ENCODE measurements at regions not wholly inside any gene's neighbourhood (a gene's known extent, or its start where the extent isn't known, plus 50 kb on each side); places are given as distances from the start of the nearest gene placed in this dataset.

GRCh38 chr3:177733936-177734335 lies 536.7 kb upstream of the TBL1XR1 start:
- no peak overlapping the region for H4K8ac ChIP-seq (ENCODE audit: low read depth, low read length)
- H3K27ac ChIP-seq (ENCODE audit: low read depth, low read length) = no peak overlapping the region
- DNase-seq = no peak
- H2BK5ac ChIP-seq (ENCODE audit: low read length) = no peak overlapping the region
- no peak overlapping the region for H2BK120ac ChIP-seq (ENCODE audit: low read depth, low read length)
- no peaks in the 10 kb centered on the region for H3K27me3 ChIP-seq (ENCODE audit: insufficient read depth, low read length, poor library complexity)
- no peak overlapping the region for H2AK5ac ChIP-seq (ENCODE audit: low read length)
- no peak overlapping the region for H3K4ac ChIP-seq (ENCODE audit: low read depth, low read length)
- H3K4me1 ChIP-seq (ENCODE audit: control insufficient read depth, low read depth, low read length) = no peaks in the 10 kb centered on the region
- H3K79me2 ChIP-seq (ENCODE audit: control insufficient read depth, insufficient read depth, low read length) = no peaks in the 10 kb centered on the region
- no peak overlapping the region for H3K23ac ChIP-seq (ENCODE audit: low read length)
- no peak overlapping the region for H3K18ac ChIP-seq (ENCODE audit: low read length)
- no peak overlapping the region for H3K56ac ChIP-seq (ENCODE audit: low read length)
- WGBS (ENCODE audit: extremely low coverage, insufficient coverage, low lambda C conversion rate) = no CpG with 5 or more reads among the region's 2 CpGs
- no peak overlapping the region for H3K4me3 ChIP-seq (ENCODE audit: low read length)
- no peak overlapping the region for H2BK15ac ChIP-seq (replicated peaks; ENCODE audit: low read depth)
- H3K36me3 ChIP-seq (ENCODE audit: control insufficient read depth, insufficient read depth, low read length) = no peaks in the 10 kb centered on the region
- no peak overlapping the region for H4K5ac ChIP-seq (ENCODE audit: low read length)
- no peak overlapping the region for H3K9ac ChIP-seq (ENCODE audit: low read length)
- no peak overlapping the region for H3K4me2 ChIP-seq (ENCODE audit: low read length)
- H3K79me1 ChIP-seq (ENCODE audit: low read length) = no peaks in the 10 kb centered on the region

DNA sequence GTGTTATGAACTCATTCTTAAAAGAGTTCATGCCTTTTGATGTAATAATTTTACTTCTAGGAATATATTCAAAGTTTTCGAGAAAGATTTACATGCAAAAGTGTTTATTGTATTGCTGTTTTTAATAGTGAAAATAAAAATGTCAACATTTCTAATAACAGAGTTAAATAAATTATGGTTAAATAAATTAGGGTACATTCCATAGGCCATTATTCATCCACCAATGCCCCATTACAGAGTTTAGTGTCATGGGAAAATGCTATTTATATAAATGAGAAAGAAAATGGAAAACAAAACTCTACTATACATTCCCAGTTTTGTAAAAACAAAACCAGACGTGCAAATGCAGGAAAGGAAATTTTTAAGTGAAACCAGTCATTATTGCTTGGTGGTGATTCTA lies 538.1 kb upstream of the TBL1XR1 start:
- H4K5ac ChIP-seq (ENCODE audit: low read length) = no peak overlapping the region
- H2BK120ac ChIP-seq (ENCODE audit: low read depth, low read length) = no peak overlapping the region
- no peaks in the 10 kb centered on the region for H3K4me1 ChIP-seq (ENCODE audit: control insufficient read depth, low read depth, low read length)
- H3K4ac ChIP-seq (ENCODE audit: low read depth, low read length) = no peak overlapping the region
- no peak overlapping the region for H2AK5ac ChIP-seq (ENCODE audit: low read length)
- H4K8ac ChIP-seq (ENCODE audit: low read depth, low read length) = no peak overlapping the region
- H3K4me3 ChIP-seq (ENCODE audit: low read length) = no peak overlapping the region
- H3K23ac ChIP-seq (ENCODE audit: low read length) = no peak overlapping the region
- H2BK15ac ChIP-seq (replicated peaks; ENCODE audit: low read depth) = no peak overlapping the region
- no peak overlapping the region for H3K4me2 ChIP-seq (ENCODE audit: low read length)
- no CpG with 5 or more reads among the region's 2 CpGs for WGBS (ENCODE audit: extremely low coverage, insufficient coverage, low lambda C conversion rate)
- no peaks in the 10 kb centered on the region for H3K36me3 ChIP-seq (ENCODE audit: control insufficient read depth, insufficient read depth, low read length)
- DNase-seq = no peak
- H3K27ac ChIP-seq (ENCODE audit: low read depth, low read length) = no peak overlapping the region
- no peak overlapping the region for H3K18ac ChIP-seq (ENCODE audit: low read length)
- no peak overlapping the region for H3K9ac ChIP-seq (ENCODE audit: low read length)
- no peak overlapping the region for H3K56ac ChIP-seq (ENCODE audit: low read length)
- no peaks in the 10 kb centered on the region for H3K79me2 ChIP-seq (ENCODE audit: control insufficient read depth, insufficient read depth, low read length)
- H2BK5ac ChIP-seq (ENCODE audit: low read length) = no peak overlapping the region
- H3K79me1 ChIP-seq (ENCODE audit: low read length) = no peaks in the 10 kb centered on the region
- H3K27me3 ChIP-seq (ENCODE audit: insufficient read depth, low read length, poor library complexity) = no peaks in the 10 kb centered on the region

DNA sequence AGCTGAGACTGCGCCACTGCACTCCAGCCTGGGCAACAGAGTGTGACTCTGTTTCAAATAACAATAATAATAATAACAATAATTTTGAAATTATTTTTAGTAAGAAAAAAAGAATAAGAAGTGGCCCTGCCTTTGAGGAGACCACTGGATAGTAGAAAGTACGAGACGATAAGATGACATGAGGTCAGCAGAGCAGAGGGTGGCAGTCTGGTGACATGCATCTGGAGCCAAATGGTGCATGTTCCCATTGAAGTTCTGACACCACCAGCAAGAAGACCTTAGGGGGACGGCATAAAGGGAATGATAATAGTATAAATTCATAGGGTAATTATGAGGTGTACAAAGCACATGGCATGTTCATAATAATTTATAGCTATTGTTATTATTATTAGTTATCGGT lies 542.2 kb upstream of the TBL1XR1 start:
- Histone ChIP-seq H3K23ac (ENCODE audit: low read length) (no peak overlapping the region), H3K4me3 (ENCODE audit: low read length) (no peak overlapping the region), H4K8ac (ENCODE audit: low read depth, low read length) (no peak overlapping the region), H4K5ac (ENCODE audit: low read length) (no peak overlapping the region), H3K79me1 (ENCODE audit: low read length) (no peaks in the 10 kb centered on the region), H3K9ac (ENCODE audit: low read length) (no peak overlapping the region), H3K79me2 (ENCODE audit: control insufficient read depth, insufficient read depth, low read length) (no peaks in the 10 kb centered on the region), H3K4me2 (ENCODE audit: low read length) (no peak overlapping the region), H2BK15ac (replicated peaks; ENCODE audit: low read depth) (no peak overlapping the region), H3K4me1 (ENCODE audit: control insufficient read depth, low read depth, low read length) (no peaks in the 10 kb centered on the region), H3K36me3 (ENCODE audit: control insufficient read depth, insufficient read depth, low read length) (no peaks in the 10 kb centered on the region), H3K4ac (ENCODE audit: low read depth, low read length) (no peak overlapping the region), H2BK5ac (ENCODE audit: low read length) (no peak overlapping the region), H2AK5ac (ENCODE audit: low read length) (no peak overlapping the region), H3K18ac (ENCODE audit: low read length) (no peak overlapping the region), H3K27me3 (ENCODE audit: insufficient read depth, low read length, poor library complexity) (no peaks in the 10 kb centered on the region), H3K27ac (ENCODE audit: low read depth, low read length) (no peak overlapping the region), H2BK120ac (ENCODE audit: low read depth, low read length) (no peak overlapping the region), H3K56ac (ENCODE audit: low read length) (no peak overlapping the region)
- no CpG with 5 or more reads among the region's 5 CpGs for WGBS (ENCODE audit: extremely low coverage, insufficient coverage, low lambda C conversion rate)
- peak; percentile 10 for DNase-seq

- Histone ChIP-seq H2AK5ac (ENCODE audit: low read length) (no peak overlapping the region), H4K5ac (ENCODE audit: low read length) (no peak overlapping the region), H3K27me3 (ENCODE audit: insufficient read depth, low read length, poor library complexity) (no peaks in the 10 kb centered on the region), H2BK15ac (replicated peaks; ENCODE audit: low read depth) (no peak overlapping the region), H3K9ac (ENCODE audit: low read length) (no peak overlapping the region), H3K4me1 (ENCODE audit: control insufficient read depth, low read depth, low read length) (no peaks in the 10 kb centered on the region), H2BK5ac (ENCODE audit: low read length) (no peak overlapping the region), H3K36me3 (ENCODE audit: control insufficient read depth, insufficient read depth, low read length) (no peaks in the 10 kb centered on the region), H3K4me3 (ENCODE audit: low read length) (no peak overlapping the region), H2BK120ac (ENCODE audit: low read depth, low read length) (no peak overlapping the region), H3K79me2 (ENCODE audit: control insufficient read depth, insufficient read depth, low read length) (no peaks in the 10 kb centered on the region), H3K18ac (ENCODE audit: low read length) (no peak overlapping the region), H3K27ac (ENCODE audit: low read depth, low read length) (no peak overlapping the region), H3K4ac (ENCODE audit: low read depth, low read length) (no peak overlapping the region), H3K23ac (ENCODE audit: low read length) (no peak overlapping the region), H3K4me2 (ENCODE audit: low read length) (no peak overlapping the region), H3K79me1 (ENCODE audit: low read length) (no peaks in the 10 kb centered on the region), H3K56ac (ENCODE audit: low read length) (peak overlapping the region; percentile 20), H4K8ac (ENCODE audit: low read depth, low read length) (no peak overlapping the region)
- no CpG with 5 or more reads among the region's 3 CpGs for WGBS (ENCODE audit: extremely low coverage, insufficient coverage, low lambda C conversion rate)
- DNase-seq = peak; percentile 28
Measured at GRCh38 chr3:177740254-177740653, 543.0 kb upstream of the TBL1XR1 start.

DNA sequence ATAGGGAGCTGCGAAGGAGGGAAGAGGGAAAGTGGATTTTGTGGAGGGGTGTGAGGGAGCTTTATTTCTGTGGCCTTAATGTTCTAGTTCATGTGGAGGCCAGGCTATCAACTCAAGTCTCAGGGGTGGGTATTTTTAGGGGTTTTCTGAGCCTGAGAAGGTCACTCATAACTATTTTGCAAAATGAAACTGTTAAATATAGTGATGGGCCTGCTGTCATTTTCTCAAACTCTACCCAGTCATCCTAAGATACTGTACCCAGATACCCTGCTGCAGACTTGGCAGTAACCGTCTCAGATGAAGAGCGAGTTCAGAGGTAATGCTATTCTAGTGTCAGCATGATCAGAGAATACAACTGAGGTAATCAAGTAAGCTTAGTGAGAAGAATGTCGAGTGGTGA lies 545.0 kb upstream of the TBL1XR1 start:
- Histone ChIP-seq H2BK120ac (ENCODE audit: low read depth, low read length) (no peak overlapping the region), H3K56ac (ENCODE audit: low read length) (no peak overlapping the region), H4K5ac (ENCODE audit: low read length) (no peak overlapping the region), H3K36me3 (ENCODE audit: control insufficient read depth, insufficient read depth, low read length) (no peaks in the 10 kb centered on the region), H3K4ac (ENCODE audit: low read depth, low read length) (no peak overlapping the region), H3K23ac (ENCODE audit: low read length) (no peak overlapping the region), H3K79me1 (ENCODE audit: low read length) (no peaks in the 10 kb centered on the region), H2BK5ac (ENCODE audit: low read length) (no peak overlapping the region), H3K4me1 (ENCODE audit: control insufficient read depth, low read depth, low read length) (no peaks in the 10 kb centered on the region), H2AK5ac (ENCODE audit: low read length) (no peak overlapping the region), H3K18ac (ENCODE audit: low read length) (no peak overlapping the region), H2BK15ac (replicated peaks; ENCODE audit: low read depth) (no peak overlapping the region), H3K9ac (ENCODE audit: low read length) (no peak overlapping the region), H3K79me2 (ENCODE audit: control insufficient read depth, insufficient read depth, low read length) (no peaks in the 10 kb centered on the region), H3K4me3 (ENCODE audit: low read length) (no peak overlapping the region), H3K27me3 (ENCODE audit: insufficient read depth, low read length, poor library complexity) (no peaks in the 10 kb centered on the region), H4K8ac (ENCODE audit: low read depth, low read length) (no peak overlapping the region), H3K4me2 (ENCODE audit: low read length) (no peak overlapping the region), H3K27ac (ENCODE audit: low read depth, low read length) (no peak overlapping the region)
- WGBS (ENCODE audit: extremely low coverage, insufficient coverage, low lambda C conversion rate) = no CpG with 5 or more reads among the region's 4 CpGs
- no peak for DNase-seq

DNA sequence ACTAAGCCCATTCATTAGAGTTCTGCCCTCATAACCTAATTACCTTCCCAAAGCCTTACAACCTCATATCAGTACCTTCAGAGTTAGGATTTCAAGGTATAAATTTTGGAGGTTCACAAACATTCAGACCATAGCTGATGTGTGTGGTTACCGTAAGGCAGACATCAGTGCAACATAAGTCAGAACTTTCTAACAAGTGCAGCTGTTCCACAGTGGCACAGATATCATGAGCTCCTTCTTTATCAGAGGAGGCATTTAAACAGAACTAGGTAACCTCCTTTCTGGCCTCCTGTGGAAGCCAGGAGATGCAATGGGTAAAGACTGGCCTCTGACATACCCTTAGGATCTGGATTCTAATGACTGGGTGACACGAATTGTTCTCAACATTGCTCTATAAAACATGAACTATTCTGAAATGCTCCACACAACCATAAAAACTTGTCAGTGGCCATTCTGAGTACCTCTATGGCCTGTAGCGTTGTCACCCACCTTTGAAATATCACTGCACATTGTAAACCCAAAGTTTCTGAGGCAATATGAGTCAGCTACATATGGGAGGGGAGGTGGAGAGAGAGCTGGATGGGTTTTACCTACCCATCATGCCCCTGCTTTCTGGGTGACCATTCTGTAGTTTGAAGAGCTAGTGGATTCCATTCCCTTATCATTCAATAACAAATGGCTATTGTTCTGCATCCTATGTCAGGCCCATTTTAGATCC lies 546.0 kb upstream of the TBL1XR1 start:
- Histone ChIP-seq H2BK5ac (ENCODE audit: low read length) (no peak overlapping the region), H3K4me2 (ENCODE audit: low read length) (no peak overlapping the region), H2BK15ac (replicated peaks; ENCODE audit: low read depth) (no peak overlapping the region), H3K18ac (ENCODE audit: low read length) (no peak overlapping the region), H3K36me3 (ENCODE audit: control insufficient read depth, insufficient read depth, low read length) (no peaks in the 10 kb centered on the region), H4K5ac (ENCODE audit: low read length) (no peak overlapping the region), H3K4ac (ENCODE audit: low read depth, low read length) (no peak overlapping the region), H2BK120ac (ENCODE audit: low read depth, low read length) (no peak overlapping the region), H3K56ac (ENCODE audit: low read length) (no peak overlapping the region), H3K79me2 (ENCODE audit: control insufficient read depth, insufficient read depth, low read length) (no peaks in the 10 kb centered on the region), H3K23ac (ENCODE audit: low read length) (no peak overlapping the region), H3K27me3 (ENCODE audit: insufficient read depth, low read length, poor library complexity) (no peaks in the 10 kb centered on the region), H3K4me1 (ENCODE audit: control insufficient read depth, low read depth, low read length) (no peaks in the 10 kb centered on the region), H3K9ac (ENCODE audit: low read length) (no peak overlapping the region), H2AK5ac (ENCODE audit: low read length) (no peak overlapping the region), H3K79me1 (ENCODE audit: low read length) (no peaks in the 10 kb centered on the region), H3K4me3 (ENCODE audit: low read length) (no peak overlapping the region), H3K27ac (ENCODE audit: low read depth, low read length) (no peak overlapping the region), H4K8ac (ENCODE audit: low read depth, low read length) (no peak overlapping the region)
- no CpG with 5 or more reads among the region's 3 CpGs for WGBS (ENCODE audit: extremely low coverage, insufficient coverage, low lambda C conversion rate)
- DNase-seq = no peak

Measured in mesendoderm (in vitro differentiated cells).